BE2C (cell line): ENCODE measurements at regions not wholly inside any gene's neighbourhood (a gene's known extent, or its start where the extent isn't known, plus 50 kb on each side); places are given as distances from the start of the nearest gene placed in this dataset.

Source experiments
- DNase-seq: peaks from one replicate; pipeline ENCODE4 v3.0.0-alpha.2; 2020
- H3K27me3 ChIP-seq: fragments of 250-450 bp; sonication (Bioruptor Pico); 2 replicates; pipeline ENCODE4 v1.5.1; 2020; ENCODE audit warnings: mild to moderate bottlenecking
- H3K36me3 ChIP-seq: fragments of 250-450 bp; sonication (Bioruptor Pico); 2 replicates; pipeline ENCODE4 v1.5.1; 2020; ENCODE audit warnings: mild to moderate bottlenecking
- H3K4me1 ChIP-seq: fragments of 250-450 bp; sonication (Bioruptor Pico); 2 replicates; pipeline ENCODE4 v1.5.1; 2020
- H3K4me3 ChIP-seq: 2 replicates; pipeline ENCODE4 v1.5.1; 2011; ENCODE audit warnings: low read depth, low read length
- H3K9me3 ChIP-seq: fragments of 250-450 bp; sonication (Bioruptor Pico); 2 replicates; pipeline ENCODE4 v1.5.1; 2020
- CTCF ChIP-seq: IDR thresholded peaks from 2 replicates; pipeline ENCODE4 v1.5.1; 2012; ENCODE audit warnings: mild to moderate bottlenecking, low read depth, low read length

GRCh38 chr11:8340296-8340695, 76.6 kb upstream of the LMO1 start:
- no peak for DNase-seq
- Histone ChIP-seq H3K27me3 (no peaks in the 10 kb centered on the region), H3K9me3 (no peaks in the 10 kb centered on the region), H3K36me3 (no peaks in the 10 kb centered on the region), H3K4me3 (no peak overlapping the region), H3K4me1 (no peaks in the 10 kb centered on the region)
- no peak for TF ChIP-seq CTCF

- H3K4me1 ChIP-seq, result no peaks in the 10 kb centered on the region
- no peak for TF ChIP-seq CTCF
- H3K9me3 ChIP-seq, result no peaks in the 10 kb centered on the region
- no peaks in the 10 kb centered on the region for H3K36me3 ChIP-seq
- no peak overlapping the region for H3K4me3 ChIP-seq
- no peak for DNase-seq
- H3K27me3 ChIP-seq, result no peaks in the 10 kb centered on the region
Measured at GRCh38 chr11:8339592-8340022, 75.9 kb upstream of the LMO1 start.

GRCh38 chr11:8338138-8338537, 74.5 kb upstream of the LMO1 start:
- Histone ChIP-seq H3K27me3 (no peaks in the 10 kb centered on the region), H3K36me3 (no peaks in the 10 kb centered on the region), H3K4me3 (no peak overlapping the region), H3K4me1 (no peaks in the 10 kb centered on the region), H3K9me3 (no peaks in the 10 kb centered on the region)
- DNase-seq, result peak; percentile 60
- peak; percentile 68 for TF ChIP-seq CTCF

GRCh38 chr11:8337130-8337795, 73.6 kb upstream of the LMO1 start:
- Histone ChIP-seq H3K36me3 (no peaks in the 10 kb centered on the region), H3K27me3 (no peaks in the 10 kb centered on the region), H3K9me3 (no peaks in the 10 kb centered on the region), H3K4me1 (no peaks in the 10 kb centered on the region), H3K4me3 (no peak overlapping the region)
- DNase-seq, result no peak
- no peak for TF ChIP-seq CTCF

- TF ChIP-seq CTCF, result no peak
- H3K36me3 ChIP-seq, result no peaks in the 10 kb centered on the region
- H3K27me3 ChIP-seq, result no peaks in the 10 kb centered on the region
- no peaks in the 10 kb centered on the region for H3K9me3 ChIP-seq
- no peak overlapping the region for H3K4me3 ChIP-seq
- DNase-seq, result no peak
- no peaks in the 10 kb centered on the region for H3K4me1 ChIP-seq
Measured at GRCh38 chr11:8336356-8337129, 72.9 kb upstream of the LMO1 start.

- no peaks in the 10 kb centered on the region for H3K36me3 ChIP-seq
- H3K27me3 ChIP-seq, result no peaks in the 10 kb centered on the region
- no peak for TF ChIP-seq CTCF
- no peaks in the 10 kb centered on the region for H3K4me1 ChIP-seq
- no peak for DNase-seq
- no peaks in the 10 kb centered on the region for H3K9me3 ChIP-seq
- H3K4me3 ChIP-seq, result no peak overlapping the region
Measured at GRCh38 chr11:8335683-8336082, 72.0 kb upstream of the LMO1 start.
